ENCODE measurements at regions not wholly inside any gene's neighbourhood (a gene's known extent, or its start where the extent isn't known, plus 50 kb on each side); places are given as distances from the start of the nearest gene placed in this dataset.
"Not testable (repeated sequence)": the region's sequence is repeated elsewhere in the genome, so short reads cannot be mapped to it uniquely, and the experiment has no call there.

DNA sequence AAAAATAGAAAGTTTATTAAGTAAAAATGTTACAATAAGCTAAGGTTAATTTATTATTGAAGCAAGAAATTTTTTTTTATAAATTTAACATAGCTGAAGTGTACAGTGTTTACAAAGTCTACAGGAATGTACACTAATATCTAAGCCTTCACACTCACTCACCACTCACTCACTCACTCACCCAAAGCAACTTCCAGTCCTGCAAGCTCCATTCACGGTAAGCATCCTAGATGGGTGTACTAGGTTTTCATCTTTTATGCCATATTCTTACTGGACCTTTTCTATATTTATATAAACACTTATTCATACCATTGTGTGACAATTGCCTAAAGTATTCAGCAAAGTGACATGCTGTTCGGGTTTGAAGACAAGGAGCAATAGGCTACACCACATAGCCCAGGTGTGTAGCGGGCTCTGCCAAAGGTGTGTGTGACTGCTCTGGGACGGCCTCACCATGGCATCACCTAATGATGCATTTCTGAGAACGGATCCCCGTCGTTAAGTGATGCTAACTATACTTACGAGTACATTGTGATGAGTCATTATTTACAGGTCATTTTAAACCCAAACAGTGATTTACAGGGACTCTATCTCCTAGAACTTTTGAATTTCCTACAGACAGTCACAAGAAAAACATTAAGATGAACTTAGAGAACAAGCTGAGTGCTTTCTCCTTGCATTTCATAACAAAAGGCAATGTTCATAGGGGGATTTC is 76.3 kb upstream of the ID2 start:
- Histone ChIP-seq H3K4me3 (ENCODE audit: low read length in 2 of 2) (no peak overlapping the region), H3K27me3 (ENCODE audit: control insufficient read depth in 1 of 2, insufficient read depth in 2 of 2, low read length in 2 of 2) (no peaks in the 10 kb centered on the region), H3K36me3 (ENCODE audit: control insufficient read depth in 2 of 2, insufficient read depth in 2 of 2, low read length in 2 of 2) (no peaks in the 10 kb centered on the region), H3K27ac (ENCODE audit: low read length) (no peak overlapping the region), H3K9me3 (ENCODE audit: control insufficient read depth in 2 of 2, low read length in 2 of 2) (no peaks in the 10 kb centered on the region), H3K9ac (ENCODE audit: low read length in 2 of 2) (no peak overlapping the region), H3K4me1 (ENCODE audit: control insufficient read depth, insufficient read depth, low read length) (no peaks in the 10 kb centered on the region)

DNA sequence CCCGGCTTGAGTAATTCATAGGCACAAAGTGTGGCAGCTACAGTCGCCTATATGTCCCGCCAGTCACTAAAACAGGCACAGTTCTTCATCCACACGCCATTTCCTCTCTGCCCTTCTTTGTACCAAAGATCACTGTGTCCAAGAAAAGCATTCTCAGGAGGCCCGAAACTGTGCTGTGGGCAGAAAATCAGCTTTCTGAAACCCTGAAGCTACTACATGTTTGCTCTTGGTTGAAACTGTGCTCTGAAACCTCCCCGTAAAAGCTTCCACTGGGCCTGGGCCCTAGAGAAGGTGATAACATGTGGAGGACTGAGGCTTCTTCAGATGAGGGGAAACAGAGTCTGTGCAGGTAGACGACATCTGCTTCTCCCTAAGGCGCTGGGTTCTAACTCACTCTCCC is 75.6 kb upstream of the ID2 start:
- Histone ChIP-seq H3K4me1 (ENCODE audit: control insufficient read depth, insufficient read depth, low read length) (no peaks in the 10 kb centered on the region), H3K36me3 (ENCODE audit: control insufficient read depth in 2 of 2, insufficient read depth in 2 of 2, low read length in 2 of 2) (no peaks in the 10 kb centered on the region), H3K27ac (ENCODE audit: low read length) (no peak overlapping the region), H3K27me3 (ENCODE audit: control insufficient read depth in 1 of 2, insufficient read depth in 2 of 2, low read length in 2 of 2) (no peaks in the 10 kb centered on the region), H3K9ac (ENCODE audit: low read length in 2 of 2) (no peak overlapping the region), H3K4me3 (ENCODE audit: low read length in 2 of 2) (no peak overlapping the region), H3K9me3 (ENCODE audit: control insufficient read depth in 2 of 2, low read length in 2 of 2) (no peaks in the 10 kb centered on the region)

DNA sequence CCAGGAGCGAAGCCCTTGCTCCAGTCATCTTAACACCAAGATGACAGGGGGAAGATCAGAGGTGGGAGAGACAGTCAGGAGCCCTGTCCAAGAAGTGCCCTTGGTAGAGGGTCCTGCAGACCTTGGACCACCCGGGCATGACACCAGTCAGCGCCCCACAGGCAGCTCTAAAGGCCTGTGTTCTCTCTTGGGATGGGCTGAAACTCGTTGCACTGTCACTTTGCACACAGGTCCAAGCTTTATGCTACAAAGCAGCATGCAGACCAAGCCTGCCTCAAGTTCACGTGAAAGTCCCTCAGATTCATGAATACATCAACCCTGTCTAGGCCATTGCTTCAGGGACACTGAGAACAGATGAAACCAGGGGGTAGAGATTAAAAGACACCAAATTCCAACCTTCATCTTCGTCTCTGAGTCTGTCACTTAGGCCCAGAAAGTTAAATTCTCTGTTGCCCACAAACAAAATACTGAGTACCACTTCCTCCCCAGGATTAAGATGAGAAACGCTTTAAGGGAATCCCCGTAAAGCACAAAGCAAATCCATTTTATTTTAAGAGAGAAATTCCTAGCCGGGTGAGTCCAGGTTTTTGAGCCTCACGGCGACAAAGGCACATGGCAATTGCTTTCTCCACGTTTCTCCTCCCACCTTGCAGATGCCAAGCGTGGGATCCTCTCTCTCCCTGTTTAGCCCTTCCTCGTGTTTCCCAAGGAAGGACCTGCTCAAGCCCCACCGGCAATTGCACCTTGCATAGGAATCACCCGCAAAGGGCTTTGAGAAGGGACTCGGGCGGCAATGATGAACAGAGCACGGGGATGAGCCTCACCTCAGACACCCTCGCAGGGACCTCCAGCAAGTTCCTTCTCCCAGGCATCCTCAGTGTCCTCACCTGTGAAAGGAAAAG is 75.0 kb upstream of the ID2 start:
- no peaks in the 10 kb centered on the region for H3K36me3 ChIP-seq (ENCODE audit: control insufficient read depth in 2 of 2, insufficient read depth in 2 of 2, low read length in 2 of 2)
- H3K9me3 ChIP-seq (ENCODE audit: control insufficient read depth in 2 of 2, low read length in 2 of 2) = no peaks in the 10 kb centered on the region
- H3K27ac ChIP-seq (ENCODE audit: low read length) = no peak overlapping the region
- no peaks in the 10 kb centered on the region for H3K27me3 ChIP-seq (ENCODE audit: control insufficient read depth in 1 of 2, insufficient read depth in 2 of 2, low read length in 2 of 2)
- H3K9ac ChIP-seq (ENCODE audit: low read length in 2 of 2) = no peak overlapping the region
- H3K4me3 ChIP-seq (ENCODE audit: low read length in 2 of 2) = no peak overlapping the region
- no peaks in the 10 kb centered on the region for H3K4me1 ChIP-seq (ENCODE audit: control insufficient read depth, insufficient read depth, low read length)

DNA sequence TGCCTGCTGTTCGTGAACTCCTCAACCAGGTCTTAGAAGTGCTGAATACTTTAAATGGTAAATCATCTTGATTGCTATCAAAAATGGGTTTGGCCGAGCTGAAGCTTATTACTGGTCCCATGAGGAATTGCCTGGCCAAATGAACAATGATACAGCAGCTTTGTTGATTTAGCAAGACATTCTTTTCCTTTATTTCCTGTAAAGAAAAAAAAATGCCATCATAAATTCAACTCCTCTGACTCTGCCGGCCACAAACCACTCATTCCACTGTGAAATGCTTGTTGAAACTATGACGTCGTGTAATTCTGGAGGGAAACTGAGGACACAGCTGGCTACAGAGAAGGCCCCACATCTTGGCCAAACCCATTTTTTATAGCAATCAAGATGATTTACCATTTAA is 74.2 kb upstream of the ID2 start:
- Histone ChIP-seq H3K9ac (ENCODE audit: low read length in 2 of 2) (no peak overlapping the region), H3K27ac (ENCODE audit: low read length) (no peak overlapping the region), H3K36me3 (ENCODE audit: control insufficient read depth in 2 of 2, insufficient read depth in 2 of 2, low read length in 2 of 2) (no peaks in the 10 kb centered on the region), H3K4me1 (ENCODE audit: control insufficient read depth, insufficient read depth, low read length) (no peaks in the 10 kb centered on the region), H3K27me3 (ENCODE audit: control insufficient read depth in 1 of 2, insufficient read depth in 2 of 2, low read length in 2 of 2) (no peaks in the 10 kb centered on the region), H3K9me3 (ENCODE audit: control insufficient read depth in 2 of 2, low read length in 2 of 2) (no peaks in the 10 kb centered on the region), H3K4me3 (ENCODE audit: low read length in 2 of 2) (no peak overlapping the region)

DNA sequence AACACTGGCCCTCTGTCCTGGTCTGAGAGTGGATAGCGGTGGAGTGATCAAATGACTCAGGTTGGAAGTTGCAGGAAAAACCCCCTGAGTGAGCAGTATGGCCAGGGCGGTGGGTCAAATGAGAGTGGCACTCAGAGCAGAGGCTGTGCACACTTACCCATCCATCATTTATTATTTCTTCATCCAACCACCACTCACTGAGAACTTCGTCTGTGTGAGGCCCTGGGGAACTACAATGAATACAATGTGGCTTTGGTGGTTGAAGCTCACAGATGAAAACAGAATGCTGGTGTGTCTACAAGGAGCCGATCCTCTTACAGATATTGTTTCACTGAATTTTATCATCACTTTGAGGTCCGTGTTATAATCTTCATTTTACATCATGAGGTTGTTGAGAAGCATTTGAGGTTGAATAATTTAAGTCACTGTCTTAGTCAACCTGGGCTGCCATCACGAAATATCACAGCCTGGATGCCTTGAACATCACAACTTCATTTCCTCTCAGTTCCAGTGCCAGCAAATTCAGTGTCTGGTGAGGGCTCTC is 73.4 kb upstream of the ID2 start:
- Histone ChIP-seq H3K4me1 (ENCODE audit: control insufficient read depth, insufficient read depth, low read length) (no peaks in the 10 kb centered on the region), H3K27ac (ENCODE audit: low read length) (no peak overlapping the region), H3K36me3 (ENCODE audit: control insufficient read depth in 2 of 2, insufficient read depth in 2 of 2, low read length in 2 of 2) (no peaks in the 10 kb centered on the region), H3K27me3 (ENCODE audit: control insufficient read depth in 1 of 2, insufficient read depth in 2 of 2, low read length in 2 of 2) (peaks cover 0 to under 1% of the 10 kb centered on the region in 2 donors), H3K9me3 (ENCODE audit: control insufficient read depth in 2 of 2, low read length in 2 of 2) (no peaks in the 10 kb centered on the region), H3K9ac (ENCODE audit: low read length in 2 of 2) (no peak overlapping the region), H3K4me3 (ENCODE audit: low read length in 2 of 2) (no peak overlapping the region)

DNA sequence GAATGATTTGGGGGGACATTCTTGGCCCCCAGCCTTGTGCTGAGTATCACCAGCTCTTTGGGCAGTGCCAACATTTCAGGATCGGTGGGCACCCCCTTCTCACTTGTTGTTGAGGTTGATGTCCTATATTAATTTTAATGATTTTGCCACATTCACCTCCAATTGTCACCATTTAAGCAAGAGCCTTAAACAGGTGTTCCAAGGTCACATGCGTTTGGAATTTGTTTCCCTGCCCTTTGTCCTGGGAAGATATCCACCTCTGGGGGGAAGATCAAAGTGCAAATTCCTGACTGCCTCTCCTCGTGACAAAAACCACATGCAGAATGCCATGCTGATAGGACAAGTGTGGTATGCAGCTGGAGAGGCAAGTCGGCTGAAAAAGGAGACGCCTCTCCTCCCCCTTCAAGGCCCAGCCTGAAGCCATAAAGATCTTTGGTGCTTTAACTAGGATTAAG is 72.5 kb upstream of the ID2 start:
- Histone ChIP-seq H3K9ac (ENCODE audit: low read length in 2 of 2) (no peak overlapping the region), H3K4me1 (ENCODE audit: control insufficient read depth, insufficient read depth, low read length) (no peaks in the 10 kb centered on the region), H3K36me3 (ENCODE audit: control insufficient read depth in 2 of 2, insufficient read depth in 2 of 2, low read length in 2 of 2) (no peaks in the 10 kb centered on the region), H3K27me3 (ENCODE audit: control insufficient read depth in 1 of 2, insufficient read depth in 2 of 2, low read length in 2 of 2) (peaks cover 0 to 2% of the 10 kb centered on the region in 2 donors), H3K4me3 (ENCODE audit: low read length in 2 of 2) (no peak overlapping the region), H3K27ac (ENCODE audit: low read length) (no peak overlapping the region), H3K9me3 (ENCODE audit: control insufficient read depth in 2 of 2, low read length in 2 of 2) (no peaks in the 10 kb centered on the region)

DNA sequence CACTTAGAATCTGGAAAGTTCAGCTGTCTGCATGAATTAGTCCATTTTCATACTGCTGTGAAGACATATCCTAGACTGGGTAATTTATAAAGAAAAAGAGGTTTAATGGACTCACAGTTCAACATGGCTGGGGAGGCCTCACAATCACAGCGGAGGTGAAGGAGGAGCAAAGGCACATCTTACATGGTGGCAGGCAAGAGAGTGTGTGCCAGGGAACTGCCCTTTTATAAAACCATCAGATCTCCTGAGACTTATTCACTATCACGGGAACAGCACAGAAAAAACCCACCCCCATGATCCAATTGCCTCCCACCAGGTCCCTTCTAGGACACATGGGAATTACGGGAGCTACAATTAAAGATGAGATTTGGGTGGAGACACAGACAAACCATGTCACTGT is 71.1 kb upstream of the ID2 start:
- H3K36me3 ChIP-seq (ENCODE audit: control insufficient read depth in 2 of 2, insufficient read depth in 2 of 2, low read length in 2 of 2); H3K27ac ChIP-seq (ENCODE audit: low read length): not testable (repeated sequence)

DNA sequence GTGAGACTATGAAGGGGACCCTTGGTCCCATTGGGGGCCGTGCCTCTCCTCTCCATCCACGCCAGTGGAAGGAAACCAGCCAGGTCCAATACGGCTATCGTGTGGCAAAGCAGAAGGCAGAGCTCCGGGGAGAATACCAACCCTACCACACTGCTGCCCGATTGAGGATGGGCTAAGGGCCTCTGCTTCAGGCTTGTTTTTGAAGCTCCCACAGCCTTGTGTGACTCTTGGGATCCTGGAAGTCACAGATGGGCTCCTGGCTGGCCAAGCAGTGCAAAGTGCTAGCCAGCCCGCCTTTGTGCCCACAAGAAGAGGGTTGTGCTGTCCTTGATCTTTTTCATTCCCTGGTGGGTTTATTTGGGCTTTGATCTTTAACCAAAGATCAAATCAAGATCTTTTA is 70.6 kb upstream of the ID2 start:
- H3K27ac ChIP-seq (ENCODE audit: low read length) = no peak overlapping the region
- H3K4me3 ChIP-seq (ENCODE audit: low read length in 2 of 2) = no peak overlapping the region
- H3K4me1 ChIP-seq (ENCODE audit: control insufficient read depth, insufficient read depth, low read length) = no peaks in the 10 kb centered on the region
- H3K27me3 ChIP-seq (ENCODE audit: control insufficient read depth in 1 of 2, insufficient read depth in 2 of 2, low read length in 2 of 2) = peaks cover 0 to 2% of the 10 kb centered on the region in 2 donors
- no peaks in the 10 kb centered on the region for H3K9me3 ChIP-seq (ENCODE audit: control insufficient read depth in 2 of 2, low read length in 2 of 2)
- H3K9ac ChIP-seq (ENCODE audit: low read length in 2 of 2) = no peak overlapping the region
- H3K36me3 ChIP-seq (ENCODE audit: control insufficient read depth in 2 of 2, insufficient read depth in 2 of 2, low read length in 2 of 2) = no peaks in the 10 kb centered on the region

More for the DNA sequence above, 71.1 kb upstream of the ID2 start:
- H3K4me1 ChIP-seq (ENCODE audit: control insufficient read depth, insufficient read depth, low read length); H3K27me3 ChIP-seq (ENCODE audit: control insufficient read depth in 1 of 2, insufficient read depth in 2 of 2, low read length in 2 of 2); H3K9ac ChIP-seq (ENCODE audit: low read length in 2 of 2); H3K4me3 ChIP-seq (ENCODE audit: low read length in 2 of 2); H3K9me3 ChIP-seq (ENCODE audit: control insufficient read depth in 2 of 2, low read length in 2 of 2): not testable (repeated sequence)

DNA sequence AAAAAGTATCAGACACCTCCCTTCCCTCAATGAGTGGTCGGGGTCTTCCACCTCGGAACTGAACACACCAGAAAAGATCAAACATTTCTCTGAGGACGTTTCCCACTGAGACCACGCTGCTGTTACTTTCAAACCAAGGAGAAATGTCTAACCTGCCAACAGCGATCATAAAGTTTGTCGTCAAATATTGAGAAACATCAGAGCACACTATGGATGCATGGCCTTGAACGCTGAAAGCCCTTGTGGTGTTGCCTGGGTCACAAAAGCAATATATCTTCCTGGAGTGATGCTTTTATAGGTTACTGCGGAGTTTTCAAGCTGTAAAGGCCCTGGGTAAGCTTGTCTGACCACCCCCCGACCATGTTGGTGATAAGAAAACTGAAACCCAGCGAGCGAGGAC is 70.2 kb upstream of the ID2 start:
- H3K9me3 ChIP-seq (ENCODE audit: control insufficient read depth in 2 of 2, low read length in 2 of 2) = no peaks in the 10 kb centered on the region

DNA sequence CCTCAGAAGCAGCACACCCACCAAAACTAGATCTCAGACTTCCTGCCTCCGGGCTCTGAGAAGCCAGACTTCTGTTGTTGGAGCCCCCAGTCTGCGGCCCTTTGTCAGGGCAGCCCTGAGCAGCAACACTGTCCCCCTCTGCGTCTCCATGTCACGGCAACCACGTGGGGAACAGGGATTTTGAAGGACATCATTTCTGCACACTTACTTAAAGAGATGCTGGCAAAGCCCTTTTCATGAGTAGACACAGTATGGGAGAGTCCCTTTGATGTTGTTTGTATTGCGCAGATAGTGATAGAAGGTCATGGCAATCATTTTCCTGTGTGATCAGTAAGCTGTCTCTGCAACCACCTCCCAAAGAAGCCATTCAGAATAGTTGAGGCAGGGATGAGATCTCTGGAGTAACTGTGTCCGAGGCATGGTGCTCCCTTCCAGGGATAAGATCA is 69.1 kb upstream of the ID2 start:
- no peaks in the 10 kb centered on the region for H3K4me1 ChIP-seq (ENCODE audit: control insufficient read depth, insufficient read depth, low read length)
- no peaks in the 10 kb centered on the region for H3K36me3 ChIP-seq (ENCODE audit: control insufficient read depth in 2 of 2, insufficient read depth in 2 of 2, low read length in 2 of 2)
- H3K9me3 ChIP-seq (ENCODE audit: control insufficient read depth in 2 of 2, low read length in 2 of 2) = no peaks in the 10 kb centered on the region
- peaks cover 0 to 2% of the 10 kb centered on the region in 2 donors for H3K27me3 ChIP-seq (ENCODE audit: control insufficient read depth in 1 of 2, insufficient read depth in 2 of 2, low read length in 2 of 2)
- H3K9ac ChIP-seq (ENCODE audit: low read length in 2 of 2) = no peak overlapping the region
- H3K4me3 ChIP-seq (ENCODE audit: low read length in 2 of 2) = no peak overlapping the region
- H3K27ac ChIP-seq (ENCODE audit: low read length) = no peak overlapping the region

More for the DNA sequence above, 70.2 kb upstream of the ID2 start:
- H3K9ac ChIP-seq (ENCODE audit: low read length in 2 of 2) = no peak overlapping the region
- no peaks in the 10 kb centered on the region for H3K36me3 ChIP-seq (ENCODE audit: control insufficient read depth in 2 of 2, insufficient read depth in 2 of 2, low read length in 2 of 2)
- H3K27me3 ChIP-seq (ENCODE audit: control insufficient read depth in 1 of 2, insufficient read depth in 2 of 2, low read length in 2 of 2) = peaks cover 0 to 2% of the 10 kb centered on the region in 2 donors
- no peaks in the 10 kb centered on the region for H3K4me1 ChIP-seq (ENCODE audit: control insufficient read depth, insufficient read depth, low read length)
- no peak overlapping the region for H3K4me3 ChIP-seq (ENCODE audit: low read length in 2 of 2)
- no peak overlapping the region for H3K27ac ChIP-seq (ENCODE audit: low read length)

All from stomach smooth muscle (tissue), 2 donors.